ENCODE measurements at regions not wholly inside any gene's neighbourhood (a gene's known extent, or its start where the extent isn't known, plus 50 kb on each side); places are given as distances from the start of the nearest gene placed in this dataset.

GRCh38 chr15:98322581-98322980, 325.8 kb upstream of the IGF1R start:
- Histone ChIP-seq H3K4me3 (ENCODE audit: low read length in 3 of 3) (no peak overlapping the region), H3K9ac (ENCODE audit: low read depth in 1 of 3, low read length in 3 of 3) (no peak overlapping the region), H3K27me3 (ENCODE audit: control insufficient read depth in 3 of 3, insufficient read depth in 3 of 3, low read length in 3 of 3) (peaks cover 0 to 12% (median 0%) of the 10 kb centered on the region in 3 donors), H3K27ac (ENCODE audit: low read depth, low read length) (no peak overlapping the region), H3K4me1 (ENCODE audit: control insufficient read depth in 3 of 3, insufficient read depth in 3 of 3, low read length in 3 of 3) (no peaks in the 10 kb centered on the region), H3K9me3 (ENCODE audit: control insufficient read depth in 3 of 3, low read length in 3 of 3) (no peaks in the 10 kb centered on the region), H3K36me3 (ENCODE audit: control insufficient read depth in 3 of 3, insufficient read depth in 3 of 3, low read length in 3 of 3) (no peaks in the 10 kb centered on the region)

DNA sequence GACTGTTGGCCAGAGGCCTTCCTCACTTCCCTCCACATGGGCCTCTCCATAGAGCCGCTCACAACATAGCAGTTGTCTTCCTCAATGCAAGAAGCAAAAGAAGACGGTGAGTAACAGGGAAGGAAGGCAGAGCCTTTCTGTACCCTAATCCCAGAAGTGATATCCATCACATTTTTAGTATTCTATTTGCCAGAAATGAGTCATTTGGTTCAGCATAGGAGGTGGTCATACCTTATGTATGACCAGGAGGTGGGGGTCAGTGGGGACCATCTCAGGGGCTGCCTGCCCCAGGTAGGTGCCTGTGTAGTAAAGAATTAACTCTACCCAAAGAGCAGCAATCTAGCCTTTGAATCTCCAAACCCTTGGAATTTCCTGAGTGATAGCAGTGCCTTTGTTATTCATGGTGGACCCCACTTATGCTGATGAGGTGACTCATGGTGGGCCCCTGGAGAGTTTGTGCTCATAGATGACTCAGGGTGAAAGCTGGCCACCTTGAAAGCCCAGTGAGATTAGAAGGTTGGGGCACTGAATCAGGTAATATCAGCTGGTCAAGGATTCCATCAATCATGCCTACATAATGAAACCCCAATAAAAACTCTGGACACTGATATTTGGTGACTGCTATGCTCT, 323.9 kb upstream of the IGF1R start:
- H3K4me1 ChIP-seq (ENCODE audit: control insufficient read depth in 3 of 3, insufficient read depth in 3 of 3, low read length in 3 of 3) = no peaks in the 10 kb centered on the region
- no peak overlapping the region for H3K4me3 ChIP-seq (ENCODE audit: low read length in 3 of 3)
- no peaks in the 10 kb centered on the region for H3K36me3 ChIP-seq (ENCODE audit: control insufficient read depth in 3 of 3, insufficient read depth in 3 of 3, low read length in 3 of 3)
- H3K27me3 ChIP-seq (ENCODE audit: control insufficient read depth in 3 of 3, insufficient read depth in 3 of 3, low read length in 3 of 3) = peaks cover 0 to 14% (median 0%) of the 10 kb centered on the region in 3 donors
- no peaks in the 10 kb centered on the region for H3K9me3 ChIP-seq (ENCODE audit: control insufficient read depth in 3 of 3, low read length in 3 of 3)
- no peak overlapping the region for H3K27ac ChIP-seq (ENCODE audit: low read depth, low read length)
- no peak overlapping the region for H3K9ac ChIP-seq (ENCODE audit: low read depth in 1 of 3, low read length in 3 of 3)

DNA sequence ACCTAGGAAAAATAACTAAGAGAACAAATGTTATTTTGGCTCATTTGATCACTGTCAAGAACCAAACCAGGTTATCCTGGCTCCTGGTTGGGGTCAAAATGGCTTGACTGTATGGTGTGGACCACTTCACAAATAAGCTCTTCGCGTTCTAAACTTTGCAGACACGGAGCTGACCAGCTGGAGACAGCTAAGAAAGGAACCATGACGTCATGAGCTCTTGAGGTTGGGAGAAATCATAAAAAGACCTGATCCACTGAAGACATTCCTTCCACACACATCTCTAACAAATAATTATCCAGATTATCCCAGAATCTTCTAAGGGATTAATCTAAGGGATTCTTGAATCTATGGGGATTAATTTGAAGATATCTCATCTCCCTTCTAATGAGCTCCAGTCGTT, 321.5 kb upstream of the IGF1R start:
- H3K4me1 ChIP-seq (ENCODE audit: control insufficient read depth in 3 of 3, insufficient read depth in 3 of 3, low read length in 3 of 3) = no peaks in the 10 kb centered on the region
- no peak overlapping the region for H3K4me3 ChIP-seq (ENCODE audit: low read length in 3 of 3)
- H3K27ac ChIP-seq (ENCODE audit: low read depth, low read length) = no peak overlapping the region
- no peak overlapping the region for H3K9ac ChIP-seq (ENCODE audit: low read depth in 1 of 3, low read length in 3 of 3)
- H3K36me3 ChIP-seq (ENCODE audit: control insufficient read depth in 3 of 3, insufficient read depth in 3 of 3, low read length in 3 of 3) = no peaks in the 10 kb centered on the region
- H3K27me3 ChIP-seq (ENCODE audit: control insufficient read depth in 3 of 3, insufficient read depth in 3 of 3, low read length in 3 of 3) = peaks cover 0 to 7% (median 0%) of the 10 kb centered on the region in 3 donors
- peaks cover 0 to 2% (median 0%) of the 10 kb centered on the region in 3 donors for H3K9me3 ChIP-seq (ENCODE audit: control insufficient read depth in 3 of 3, low read length in 3 of 3)

- no peaks in the 10 kb centered on the region for H3K36me3 ChIP-seq (ENCODE audit: control insufficient read depth in 3 of 3, insufficient read depth in 3 of 3, low read length in 3 of 3)
- peaks cover 0 to 3% (median 0%) of the 10 kb centered on the region in 3 donors for H3K9me3 ChIP-seq (ENCODE audit: control insufficient read depth in 3 of 3, low read length in 3 of 3)
- no peak overlapping the region for H3K9ac ChIP-seq (ENCODE audit: low read depth in 1 of 3, low read length in 3 of 3)
- no peak overlapping the region for H3K4me3 ChIP-seq (ENCODE audit: low read length in 3 of 3)
- H3K4me1 ChIP-seq (ENCODE audit: control insufficient read depth in 3 of 3, insufficient read depth in 3 of 3, low read length in 3 of 3) = no peaks in the 10 kb centered on the region
- no peak overlapping the region for H3K27ac ChIP-seq (ENCODE audit: low read depth, low read length)
- peaks cover 0 to 7% (median 0%) of the 10 kb centered on the region in 3 donors for H3K27me3 ChIP-seq (ENCODE audit: control insufficient read depth in 3 of 3, insufficient read depth in 3 of 3, low read length in 3 of 3)
Measured at GRCh38 chr15:98330258-98330657, 318.1 kb upstream of the IGF1R start.

DNA sequence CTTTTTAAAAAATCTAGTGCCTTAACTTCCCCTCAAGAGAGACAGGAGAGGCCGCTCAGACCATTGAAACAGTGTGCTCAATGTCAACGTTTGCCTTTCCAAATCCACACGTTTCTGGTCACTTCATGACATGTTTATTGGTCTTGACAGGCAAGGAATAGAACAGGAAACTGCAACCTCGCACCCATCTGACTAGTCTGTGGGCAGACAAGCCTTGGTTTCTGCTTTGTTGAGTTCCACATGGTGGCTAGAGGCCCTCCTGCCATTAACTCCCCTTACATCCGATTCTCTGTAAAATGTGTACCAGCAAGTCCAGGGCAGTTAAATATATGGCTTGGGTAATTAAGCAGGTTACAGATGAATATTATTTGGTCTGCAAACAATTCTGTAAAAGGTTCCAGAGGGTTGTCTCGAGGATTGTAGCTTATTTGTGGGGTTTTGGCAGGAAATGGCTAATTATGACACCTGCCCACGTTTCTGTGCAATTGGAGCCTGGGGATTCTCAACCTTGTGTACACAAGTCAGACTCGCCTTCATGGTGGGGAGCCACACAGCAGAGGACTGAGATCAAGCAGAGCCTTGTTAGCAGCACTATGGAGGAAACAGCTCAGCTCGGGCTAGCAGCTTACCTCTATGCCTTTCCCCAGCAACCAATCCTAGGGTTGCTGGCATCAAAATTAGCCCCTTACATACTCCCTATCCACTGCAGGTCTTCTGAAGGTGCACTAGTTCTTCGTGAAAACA, 317.5 kb upstream of the IGF1R start:
- H3K4me1 ChIP-seq (ENCODE audit: control insufficient read depth in 3 of 3, insufficient read depth in 3 of 3, low read length in 3 of 3) = no peaks in the 10 kb centered on the region
- H3K27ac ChIP-seq (ENCODE audit: low read depth, low read length) = no peak overlapping the region
- no peak overlapping the region for H3K9ac ChIP-seq (ENCODE audit: low read depth in 1 of 3, low read length in 3 of 3)
- no peak overlapping the region for H3K4me3 ChIP-seq (ENCODE audit: low read length in 3 of 3)
- peaks cover 0 to 3% (median 0%) of the 10 kb centered on the region in 3 donors for H3K9me3 ChIP-seq (ENCODE audit: control insufficient read depth in 3 of 3, low read length in 3 of 3)
- peaks cover 0 to 7% (median 0%) of the 10 kb centered on the region in 3 donors for H3K27me3 ChIP-seq (ENCODE audit: control insufficient read depth in 3 of 3, insufficient read depth in 3 of 3, low read length in 3 of 3)
- H3K36me3 ChIP-seq (ENCODE audit: control insufficient read depth in 3 of 3, insufficient read depth in 3 of 3, low read length in 3 of 3) = no peaks in the 10 kb centered on the region

DNA sequence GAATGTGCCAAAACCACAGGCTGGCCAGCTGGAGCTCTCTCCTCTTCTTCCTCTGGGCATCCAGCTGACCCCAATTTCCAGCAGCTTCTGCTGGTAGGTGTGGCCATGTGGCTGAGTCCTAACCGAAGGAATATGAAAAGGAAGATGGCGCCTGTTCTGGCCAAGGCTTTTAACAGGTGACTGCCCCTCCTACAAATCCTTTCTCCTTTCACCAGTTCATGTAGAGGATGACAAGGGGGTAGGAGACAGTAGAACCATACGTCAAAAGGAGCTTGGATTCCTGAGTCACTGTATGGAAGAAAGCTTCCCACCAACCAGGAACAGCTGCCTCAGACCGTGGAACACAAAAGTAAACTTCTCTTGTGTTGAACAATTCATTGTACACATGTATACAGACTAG, 316.7 kb upstream of the IGF1R start:
- Histone ChIP-seq H3K4me1 (ENCODE audit: control insufficient read depth in 3 of 3, insufficient read depth in 3 of 3, low read length in 3 of 3) (no peaks in the 10 kb centered on the region), H3K9me3 (ENCODE audit: control insufficient read depth in 3 of 3, low read length in 3 of 3) (peaks cover 0 to 3% (median 0%) of the 10 kb centered on the region in 3 donors), H3K36me3 (ENCODE audit: control insufficient read depth in 3 of 3, insufficient read depth in 3 of 3, low read length in 3 of 3) (no peaks in the 10 kb centered on the region), H3K27me3 (ENCODE audit: control insufficient read depth in 3 of 3, insufficient read depth in 3 of 3, low read length in 3 of 3) (peaks cover 0 to 5% (median 0%) of the 10 kb centered on the region in 3 donors), H3K4me3 (ENCODE audit: low read length in 3 of 3) (no peak overlapping the region), H3K27ac (ENCODE audit: low read depth, low read length) (no peak overlapping the region), H3K9ac (ENCODE audit: low read depth in 1 of 3, low read length in 3 of 3) (no peak overlapping the region)

GRCh38 chr15:98333251-98333650, 315.1 kb upstream of the IGF1R start:
- H3K9ac ChIP-seq (ENCODE audit: low read depth in 1 of 3, low read length in 3 of 3) = no peak overlapping the region
- no peak overlapping the region for H3K4me3 ChIP-seq (ENCODE audit: low read length in 3 of 3)
- no peaks in the 10 kb centered on the region for H3K4me1 ChIP-seq (ENCODE audit: control insufficient read depth in 3 of 3, insufficient read depth in 3 of 3, low read length in 3 of 3)
- H3K27ac ChIP-seq (ENCODE audit: low read depth, low read length) = no peak overlapping the region
- H3K27me3 ChIP-seq (ENCODE audit: control insufficient read depth in 3 of 3, insufficient read depth in 3 of 3, low read length in 3 of 3) = peaks cover 0 to 1% (median 0%) of the 10 kb centered on the region in 3 donors
- H3K9me3 ChIP-seq (ENCODE audit: control insufficient read depth in 3 of 3, low read length in 3 of 3) = peaks cover 0 to 3% (median 0%) of the 10 kb centered on the region in 3 donors
- no peaks in the 10 kb centered on the region for H3K36me3 ChIP-seq (ENCODE audit: control insufficient read depth in 3 of 3, insufficient read depth in 3 of 3, low read length in 3 of 3)

DNA sequence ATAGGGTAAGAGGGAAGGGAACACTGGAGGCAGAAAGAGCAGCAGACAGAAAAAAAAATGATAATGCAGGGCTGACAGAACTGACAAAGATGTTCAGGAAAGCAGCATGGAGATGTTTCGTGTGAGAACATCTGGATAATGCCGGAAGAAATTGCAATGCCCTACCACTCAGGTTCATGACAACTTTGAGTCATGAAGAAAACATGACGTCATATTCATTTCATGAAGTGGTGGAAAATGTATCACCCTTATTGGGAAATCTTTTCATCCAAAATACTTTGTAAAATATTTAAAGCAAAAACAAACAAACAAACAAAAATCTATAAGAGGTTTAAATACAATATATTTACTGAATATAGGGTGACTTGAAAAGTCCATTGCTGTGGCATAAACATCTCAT, 305.4 kb upstream of the IGF1R start:
- Histone ChIP-seq H3K27me3 (ENCODE audit: control insufficient read depth in 3 of 3, insufficient read depth in 3 of 3, low read length in 3 of 3) (no peaks in the 10 kb centered on the region), H3K4me1 (ENCODE audit: control insufficient read depth in 3 of 3, insufficient read depth in 3 of 3, low read length in 3 of 3) (no peaks in the 10 kb centered on the region), H3K9me3 (ENCODE audit: control insufficient read depth in 3 of 3, low read length in 3 of 3) (no peaks in the 10 kb centered on the region), H3K9ac (ENCODE audit: low read depth in 1 of 3, low read length in 3 of 3) (no peak overlapping the region), H3K27ac (ENCODE audit: low read depth, low read length) (no peak overlapping the region), H3K4me3 (ENCODE audit: low read length in 3 of 3) (no peak overlapping the region), H3K36me3 (ENCODE audit: control insufficient read depth in 3 of 3, insufficient read depth in 3 of 3, low read length in 3 of 3) (no peaks in the 10 kb centered on the region)

DNA sequence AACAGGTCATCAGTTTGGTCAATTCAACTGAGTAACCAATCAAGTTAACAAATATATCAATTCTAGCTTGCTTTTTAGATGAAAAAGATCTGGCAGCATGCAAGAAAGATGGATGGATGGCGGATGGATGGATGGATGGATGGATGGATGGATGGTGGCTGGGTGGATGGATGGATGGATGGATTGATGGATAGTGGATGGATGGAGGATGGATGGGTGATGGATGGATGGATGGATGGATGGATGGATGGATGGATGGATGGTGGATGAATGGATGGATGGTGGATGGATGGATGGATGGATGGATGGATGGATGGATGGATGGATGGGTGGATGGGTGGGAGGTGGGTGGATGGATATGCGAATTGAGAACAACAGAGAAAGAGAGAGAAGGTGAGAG, 303.7 kb upstream of the IGF1R start:
- Histone ChIP-seq H3K4me3 (ENCODE audit: low read length in 3 of 3) (no peak overlapping the region), H3K27me3 (ENCODE audit: control insufficient read depth in 3 of 3, insufficient read depth in 3 of 3, low read length in 3 of 3) (no peaks in the 10 kb centered on the region), H3K4me1 (ENCODE audit: control insufficient read depth in 3 of 3, insufficient read depth in 3 of 3, low read length in 3 of 3) (no peaks in the 10 kb centered on the region), H3K9me3 (ENCODE audit: control insufficient read depth in 3 of 3, low read length in 3 of 3) (no peaks in the 10 kb centered on the region), H3K27ac (ENCODE audit: low read depth, low read length) (no peak overlapping the region), H3K36me3 (ENCODE audit: control insufficient read depth in 3 of 3, insufficient read depth in 3 of 3, low read length in 3 of 3) (no peaks in the 10 kb centered on the region), H3K9ac (ENCODE audit: low read depth in 1 of 3, low read length in 3 of 3) (no peak overlapping the region)

- Histone ChIP-seq H3K36me3 (ENCODE audit: control insufficient read depth in 3 of 3, insufficient read depth in 3 of 3, low read length in 3 of 3) (no peaks in the 10 kb centered on the region), H3K27ac (ENCODE audit: low read depth, low read length) (no peak overlapping the region), H3K4me3 (ENCODE audit: low read length in 3 of 3) (no peak overlapping the region), H3K4me1 (ENCODE audit: control insufficient read depth in 3 of 3, insufficient read depth in 3 of 3, low read length in 3 of 3) (no peaks in the 10 kb centered on the region), H3K27me3 (ENCODE audit: control insufficient read depth in 3 of 3, insufficient read depth in 3 of 3, low read length in 3 of 3) (no peaks in the 10 kb centered on the region), H3K9ac (ENCODE audit: low read depth in 1 of 3, low read length in 3 of 3) (no peak overlapping the region), H3K9me3 (ENCODE audit: control insufficient read depth in 3 of 3, low read length in 3 of 3) (no peaks in the 10 kb centered on the region)
Measured at GRCh38 chr15:98347001-98347400, 301.3 kb upstream of the IGF1R start.
